DND-41 (cell line): ENCODE measurements at regions not wholly inside any gene's neighbourhood (a gene's known extent, or its start where the extent isn't known, plus 50 kb on each side); places are given as distances from the start of the nearest gene placed in this dataset.

ENCODE experiments used
- ATAC-seq: fragments of 200-7000 bp; cut with Tn5 transposase; 3 replicates; pipeline ENCODE4 v1.9.1; 2021; ENCODE audit warnings: low read depth; ENCODE audit not compliant: insufficient read depth
- DNase-seq: peaks from one replicate; pipeline ENCODE4 v3.0.0-alpha.2; 2020
- H2AFZ ChIP-seq: 2 replicates; pipeline ENCODE4 v1.6.0; 2012; ENCODE audit warnings: low read depth, low read length
- H3K27ac ChIP-seq: 2 replicates; pipeline ENCODE4 v1.5.1; 2012; ENCODE audit warnings: low read length, inconsistent platforms
- H3K27me3 ChIP-seq: fragments of 200-600 bp; sonication (generic); 2 replicates; pipeline ENCODE4 v1.6.0; 2012; ENCODE audit warnings: low read length, mild to moderate bottlenecking, inconsistent platforms; ENCODE audit not compliant: insufficient read depth, poor library complexity
- H3K36me3 ChIP-seq: 2 replicates; pipeline ENCODE4 v1.5.1; 2012; ENCODE audit warnings: low read length, inconsistent platforms; ENCODE audit not compliant: insufficient read depth
- H3K4me1 ChIP-seq: 2 replicates; pipeline ENCODE4 v1.5.1; 2012; ENCODE audit warnings: mild to moderate bottlenecking, low read length; ENCODE audit not compliant: insufficient read depth
- H3K4me2 ChIP-seq: 2 replicates; pipeline ENCODE4 v1.6.0; 2012; ENCODE audit warnings: mild to moderate bottlenecking, moderate library complexity, low read length, inconsistent platforms; ENCODE audit not compliant: insufficient read depth
- H3K4me3 ChIP-seq, 2 experiments: fragments of 200-600 bp in 1 of 2; shearing (Covaris generic) in 1 of 2; 2 replicates each; pipeline ENCODE4 v1.5.1; 2012 to 2016; ENCODE audit warnings: inconsistent platforms in 2 of 2, low read length in 2 of 2, mild to moderate bottlenecking in 2 of 2, low read depth in 1 of 2, moderate library complexity in 1 of 2
- H3K79me2 ChIP-seq: 2 replicates; pipeline ENCODE4 v1.6.0; 2012; ENCODE audit warnings: low read length, inconsistent platforms; ENCODE audit not compliant: insufficient read depth
- H3K9ac ChIP-seq: 2 replicates; pipeline ENCODE4 v1.6.0; 2012; ENCODE audit warnings: low read depth, mild to moderate bottlenecking, inconsistent platforms, low read length, moderate library complexity
- H3K9me3 ChIP-seq: 2 replicates; pipeline ENCODE4 v1.5.1; 2012; ENCODE audit warnings: low read length, moderate library complexity, mild to moderate bottlenecking, inconsistent platforms; ENCODE audit not compliant: insufficient read depth, severe bottlenecking
- H4K20me1 ChIP-seq: 2 replicates; pipeline ENCODE4 v1.6.0; 2012; ENCODE audit warnings: low read length; ENCODE audit not compliant: insufficient read depth
- EZH2 ChIP-seq: IDR thresholded peaks from 3 replicates; pipeline ENCODE4 v1.6.1; 2012; ENCODE audit warnings: borderline replicate concordance, low read depth, mild to moderate bottlenecking, moderate library complexity, low read length, inconsistent platforms; ENCODE audit not compliant: severe bottlenecking
- TF ChIP-seq, protein P1 (sequence below): IDR thresholded peaks from 2 replicates; pipeline ENCODE4 v1.5.1; 2012; ENCODE audit warnings: borderline replicate concordance, low read length, moderate library complexity, mild to moderate bottlenecking; ENCODE audit not compliant: poor library complexity, severe bottlenecking; ENCODE audit errors: extremely low read depth

DNA sequence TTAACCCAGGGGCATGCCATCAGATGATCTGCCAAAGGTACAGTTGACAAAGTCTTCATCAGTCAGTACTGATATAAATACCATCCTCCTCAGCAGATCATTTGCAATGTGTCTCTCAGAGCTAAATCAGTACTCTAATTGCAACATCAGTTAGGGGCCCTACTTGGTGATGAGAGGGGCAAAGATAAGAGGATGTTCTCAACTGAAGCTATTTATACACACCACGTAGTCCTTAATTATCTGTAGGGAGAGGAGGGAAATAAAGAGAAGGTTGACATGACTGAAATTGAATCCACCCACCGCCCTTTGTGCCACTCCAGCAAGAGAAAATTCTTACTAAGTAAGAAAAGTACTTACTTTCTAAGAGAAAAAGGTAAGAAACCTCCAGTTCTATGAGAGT is 157.8 kb upstream of the NUDT4 start:
- TF ChIP-seq EZH2, result no peak
- TF ChIP-seq, protein P1, sequence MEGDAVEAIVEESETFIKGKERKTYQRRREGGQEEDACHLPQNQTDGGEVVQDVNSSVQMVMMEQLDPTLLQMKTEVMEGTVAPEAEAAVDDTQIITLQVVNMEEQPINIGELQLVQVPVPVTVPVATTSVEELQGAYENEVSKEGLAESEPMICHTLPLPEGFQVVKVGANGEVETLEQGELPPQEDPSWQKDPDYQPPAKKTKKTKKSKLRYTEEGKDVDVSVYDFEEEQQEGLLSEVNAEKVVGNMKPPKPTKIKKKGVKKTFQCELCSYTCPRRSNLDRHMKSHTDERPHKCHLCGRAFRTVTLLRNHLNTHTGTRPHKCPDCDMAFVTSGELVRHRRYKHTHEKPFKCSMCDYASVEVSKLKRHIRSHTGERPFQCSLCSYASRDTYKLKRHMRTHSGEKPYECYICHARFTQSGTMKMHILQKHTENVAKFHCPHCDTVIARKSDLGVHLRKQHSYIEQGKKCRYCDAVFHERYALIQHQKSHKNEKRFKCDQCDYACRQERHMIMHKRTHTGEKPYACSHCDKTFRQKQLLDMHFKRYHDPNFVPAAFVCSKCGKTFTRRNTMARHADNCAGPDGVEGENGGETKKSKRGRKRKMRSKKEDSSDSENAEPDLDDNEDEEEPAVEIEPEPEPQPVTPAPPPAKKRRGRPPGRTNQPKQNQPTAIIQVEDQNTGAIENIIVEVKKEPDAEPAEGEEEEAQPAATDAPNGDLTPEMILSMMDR, result no peak
- ATAC-seq (no peak), DNase-seq (no peak)
- Histone ChIP-seq H3K4me2 (no peak overlapping the region), H3K27ac (no peak overlapping the region), H3K79me2 (no peaks in the 10 kb centered on the region), H3K27me3 (no peaks in the 10 kb centered on the region), H3K9me3 (peaks cover 4% of the 10 kb centered on the region), H2AFZ (no peak overlapping the region), H3K4me3 (no peak overlapping the region), H3K4me1 (no peaks in the 10 kb centered on the region), H4K20me1 (no peaks in the 10 kb centered on the region), H3K9ac (no peak overlapping the region), H3K36me3 (no peaks in the 10 kb centered on the region)

DNA sequence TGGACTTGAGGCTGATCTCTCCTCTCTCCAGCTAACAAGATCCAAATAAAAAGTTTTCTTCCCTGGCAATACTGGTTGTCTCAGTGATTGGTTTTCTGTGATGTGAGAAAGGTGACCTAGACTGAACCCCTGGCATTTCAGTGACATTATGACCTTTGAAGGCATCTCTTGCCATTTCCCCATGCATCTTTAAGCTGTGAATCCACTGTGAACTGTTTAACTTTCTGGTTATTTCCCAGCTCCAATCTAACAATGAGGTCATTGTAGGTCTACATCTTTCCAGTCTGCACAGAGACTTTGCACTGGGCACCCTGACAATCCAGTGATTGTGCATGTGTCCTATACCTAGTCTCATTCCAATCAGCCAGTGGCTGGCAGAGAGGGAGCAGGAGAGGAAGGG is 155.9 kb upstream of the NUDT4 start:
- Histone ChIP-seq H4K20me1 (no peaks in the 10 kb centered on the region), H3K4me3 (no peak overlapping the region), H3K36me3 (no peaks in the 10 kb centered on the region), H3K9me3 (peaks cover 4% of the 10 kb centered on the region), H2AFZ (no peak overlapping the region), H3K4me2 (no peak overlapping the region), H3K9ac (no peak overlapping the region), H3K27ac (no peak overlapping the region), H3K27me3 (no peaks in the 10 kb centered on the region), H3K79me2 (no peaks in the 10 kb centered on the region), H3K4me1 (no peaks in the 10 kb centered on the region)
- ATAC-seq, result no peak
- no peak for TF ChIP-seq EZH2
- TF ChIP-seq, protein P1, result no peak
- DNase-seq, result no peak

DNA sequence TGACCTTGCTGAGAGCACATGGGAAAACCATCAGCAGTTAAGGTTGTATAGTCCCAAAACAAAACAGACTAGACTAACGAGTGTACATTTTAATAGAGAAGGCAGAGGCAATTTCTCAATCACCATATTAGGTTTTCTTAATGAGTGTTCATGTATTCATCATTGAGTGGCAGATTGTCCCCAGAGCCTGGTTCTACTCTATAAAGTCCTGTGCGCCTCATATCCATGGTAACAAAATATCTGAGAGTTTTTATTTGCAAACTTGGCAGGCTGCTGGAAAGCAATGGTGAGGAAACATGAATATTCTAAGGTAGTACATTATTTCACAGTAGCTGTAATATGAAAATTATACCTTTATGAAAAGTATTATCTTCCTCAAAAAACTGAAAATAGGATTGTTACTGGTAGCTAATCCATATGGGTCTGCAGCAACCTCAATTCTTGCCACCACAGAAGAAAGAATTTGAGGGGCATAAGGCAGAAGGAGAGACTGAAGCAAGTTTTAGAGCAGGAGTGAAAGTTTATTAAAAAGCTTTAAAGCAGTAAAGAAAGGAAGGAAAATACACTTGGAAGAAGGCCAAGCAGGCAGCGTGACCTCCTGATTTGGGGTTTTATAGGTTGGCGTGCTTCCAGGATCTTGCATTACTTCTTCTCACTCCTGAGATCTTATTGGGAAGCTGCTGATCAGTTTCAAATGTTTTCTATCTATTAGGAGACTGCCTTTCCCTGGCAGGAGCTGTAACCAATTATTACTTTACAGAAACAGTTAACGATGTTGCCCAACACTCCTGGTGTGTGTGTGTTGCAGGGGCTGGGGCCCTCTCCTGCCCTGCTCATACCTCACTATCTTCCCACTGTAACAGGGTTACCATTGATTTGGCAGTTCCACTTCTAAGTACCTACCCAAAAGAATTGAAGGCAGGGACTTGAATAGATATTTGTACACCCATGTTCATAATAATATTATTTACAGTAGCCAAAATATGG is 154.0 kb upstream of the NUDT4 start:
- H3K9me3 ChIP-seq, result peaks cover 4% of the 10 kb centered on the region
- ATAC-seq, result no peak
- no peak overlapping the region for H3K27ac ChIP-seq
- H3K79me2 ChIP-seq, result no peaks in the 10 kb centered on the region
- no peak for DNase-seq
- H2AFZ ChIP-seq, result no peak overlapping the region
- H3K36me3 ChIP-seq, result no peaks in the 10 kb centered on the region
- no peak for TF ChIP-seq EZH2
- TF ChIP-seq, protein P1, result no peak
- no peaks in the 10 kb centered on the region for H3K27me3 ChIP-seq
- H3K4me2 ChIP-seq, result no peak overlapping the region
- no peak overlapping the region for H3K4me3 ChIP-seq
- no peaks in the 10 kb centered on the region for H3K4me1 ChIP-seq
- no peak overlapping the region for H3K9ac ChIP-seq
- no peaks in the 10 kb centered on the region for H4K20me1 ChIP-seq
